Tibial artery (tissue), 4 donors: ENCODE measurements at regions not wholly inside any gene's neighbourhood (a gene's known extent, or its start where the extent isn't known, plus 50 kb on each side); places are given as distances from the start of the nearest gene placed in this dataset.

Experiments used
- DNase-seq, 2 donors: peaks; one replicate each; pipeline ENCODE4 v3.0.0-alpha.2; 2019
- H3K27ac ChIP-seq, 2 donors: fragments of 200-600 bp; sonication (generic) in 1 of 2; 1 replicate in 1 of 2; 2 replicates in 1 of 2; pipeline ENCODE4 v1.5.1; 2018 to 2019; ENCODE audit warnings: mild to moderate bottlenecking in 1 of 2
- H3K27me3 ChIP-seq, 2 donors: fragments of 200-600 bp; sonication (generic) in 1 of 2; one replicate each; pipeline versions ENCODE4 v1.5.1 to v1.6.0; 2016 to 2019
- H3K36me3 ChIP-seq, 3 donors: fragments of 200-600 bp; sonication (generic) in 2 of 3; one replicate each; pipeline ENCODE4 v1.5.1; 2016 to 2019; ENCODE audit warnings: mild to moderate bottlenecking in 2 of 3
- H3K4me1 ChIP-seq, 4 donors: fragments of 200-600 bp; sonication (generic) in 2 of 4; 1 replicate in 3 of 4; 2 replicates in 1 of 4; pipeline ENCODE4 v1.5.1; 2016 to 2019
- H3K4me3 ChIP-seq, 2 donors: fragments of 200-600 bp; sonication (generic) in 1 of 2; 1 replicate in 1 of 2; 2 replicates in 1 of 2; pipeline ENCODE4 v1.5.1; 2018 to 2019; ENCODE audit warnings: mild to moderate bottlenecking in 2 of 2
- H3K9me3 ChIP-seq, 3 donors: fragments of 200-600 bp; sonication (generic) in 1 of 3; one replicate each; pipeline ENCODE4 v1.5.1; 2016 to 2019
- CTCF ChIP-seq, 2 experiments: fragments of 200-600 bp in 1 of 2; fragments of 450-650 bp in 1 of 2; IDR thresholded peaks; one replicate each; pipeline ENCODE4 v1.5.1; 2017 to 2019; ENCODE audit warnings: antibody characterized with exemption in 2 of 2, mild to moderate bottlenecking in 1 of 2, moderate library complexity in 1 of 2
- intact Hi-C: fragments of 100-400 bp; cut with DNase I; formaldehyde crosslinking; loops from one replicate; pipeline ENCODE4 v1.15.0; 2023; ENCODE audit warnings: low total_unique reads

GRCh38 chr3:146861262-146861661, 256.1 kb upstream of the PLSCR5 start:
- no peak overlapping the region for H3K4me3 ChIP-seq

GRCh38 chr3:146854523-146854922, 249.4 kb upstream of the PLSCR5 start:
- Histone ChIP-seq H3K4me1 (no peaks in the 10 kb centered on the region), H3K27me3 (no peaks in the 10 kb centered on the region)
- intact Hi-C loops: no loop called here

More at GRCh38 chr3:146861262-146861661, 256.1 kb upstream of the PLSCR5 start:
- H3K27ac ChIP-seq: no peak overlapping the region
- no peaks in the 10 kb centered on the region for H3K9me3 ChIP-seq
- no peaks in the 10 kb centered on the region for H3K36me3 ChIP-seq
- H3K4me1 ChIP-seq: no peaks in the 10 kb centered on the region
- DNase-seq: no peak
- H3K27me3 ChIP-seq: no peaks in the 10 kb centered on the region
- TF ChIP-seq CTCF (IDR thresholded peaks at IDR 0.05): no peak
- intact Hi-C loops: no loop called here

GRCh38 chr3:146851665-146852064, 246.5 kb upstream of the PLSCR5 start:
- intact Hi-C loops: no loop called here
- no peak for DNase-seq
- H3K36me3 ChIP-seq: no peaks in the 10 kb centered on the region
- H3K4me3 ChIP-seq: no peak overlapping the region
- no peaks in the 10 kb centered on the region for H3K9me3 ChIP-seq
- no peak overlapping the region for H3K27ac ChIP-seq
- no peak for TF ChIP-seq CTCF (IDR thresholded peaks at IDR 0.05)
- H3K27me3 ChIP-seq: no peaks in the 10 kb centered on the region
- no peaks in the 10 kb centered on the region for H3K4me1 ChIP-seq

More at GRCh38 chr3:146854523-146854922, 249.4 kb upstream of the PLSCR5 start:
- H3K4me3 ChIP-seq: no peak overlapping the region
- no peak overlapping the region for H3K27ac ChIP-seq
- TF ChIP-seq CTCF (IDR thresholded peaks at IDR 0.05): no peak
- H3K9me3 ChIP-seq: no peaks in the 10 kb centered on the region
- H3K36me3 ChIP-seq: no peaks in the 10 kb centered on the region
- DNase-seq: no peak

GRCh38 chr3:146845361-146845760, 240.2 kb upstream of the PLSCR5 start:
- intact Hi-C loops: no loop called here
- no peaks in the 10 kb centered on the region for H3K36me3 ChIP-seq
- no peak overlapping the region for H3K27ac ChIP-seq
- no peak overlapping the region for H3K4me3 ChIP-seq
- no peak for TF ChIP-seq CTCF (IDR thresholded peaks at IDR 0.05)
- no peaks in the 10 kb centered on the region for H3K9me3 ChIP-seq
- H3K27me3 ChIP-seq: no peaks in the 10 kb centered on the region
- no peak for DNase-seq
- H3K4me1 ChIP-seq: no peaks in the 10 kb centered on the region

GRCh38 chr3:146843476-146843875, 238.3 kb upstream of the PLSCR5 start:
- intact Hi-C loops: no loop called here
- DNase-seq: no peak
- no peak for TF ChIP-seq CTCF (IDR thresholded peaks at IDR 0.05)
- no peaks in the 10 kb centered on the region for H3K9me3 ChIP-seq
- H3K27ac ChIP-seq: no peak overlapping the region
- no peaks in the 10 kb centered on the region for H3K27me3 ChIP-seq
- H3K4me3 ChIP-seq: no peak overlapping the region
- no peaks in the 10 kb centered on the region for H3K4me1 ChIP-seq
- no peaks in the 10 kb centered on the region for H3K36me3 ChIP-seq

- TF ChIP-seq CTCF (IDR thresholded peaks at IDR 0.05): no peak
- intact Hi-C loops: no loop called here
- no peak for DNase-seq
- Histone ChIP-seq H3K27me3 (no peaks in the 10 kb centered on the region), H3K4me3 (no peak overlapping the region), H3K27ac (no peak overlapping the region), H3K9me3 (no peaks in the 10 kb centered on the region), H3K4me1 (peaks cover 0 to 2% (median 0%) of the 10 kb centered on the region in 4 donors), H3K36me3 (no peaks in the 10 kb centered on the region)
These were observed 234.7 kb upstream of the PLSCR5 start for GRCh38 chr3:146839727-146840375.
